GM12892 (cell line): ENCODE measurements at regions not wholly inside any gene's neighbourhood (a gene's known extent, or its start where the extent isn't known, plus 50 kb on each side); places are given as distances from the start of the nearest gene placed in this dataset.

Experiments used
- POLR2A ChIP-seq: IDR thresholded peaks from 2 replicates; pipeline ENCODE4 v1.6.1; 2011; ENCODE audit warnings: low read depth, low read length, control low read depth
- POLR2AphosphoS5 ChIP-seq: IDR thresholded peaks from 2 replicates; pipeline ENCODE4 v1.6.1; 2011; ENCODE audit warnings: low read depth, low read length, control low read depth
- TAF1 ChIP-seq: IDR thresholded peaks from 2 replicates; pipeline ENCODE4 v1.6.1; 2011; ENCODE audit warnings: low read depth, mild to moderate bottlenecking, control low read depth, low read length, borderline replicate concordance

- TF ChIP-seq POLR2A = no peak
- TF ChIP-seq POLR2AphosphoS5 = no peak
- no peak for TF ChIP-seq TAF1
Observed at GRCh38 chr10:77727481-77727880, 89.9 kb upstream of the KCNMA1 start.
